Activated CD4-positive, alpha-beta T cell treated with anti-CD3 and anti-CD28 coated beads, Interleukin-2, amount 50 U/mL, for 4 hours (primary cell): ENCODE measurements at regions not wholly inside any gene's neighbourhood (a gene's known extent, or its start where the extent isn't known, plus 50 kb on each side); places are given as distances from the start of the nearest gene placed in this dataset.

Experiments
- DNase-seq, 2 experiments: peaks; one replicate each; pipeline ENCODE4 v3.0.0-alpha.2; 2020

DNA sequence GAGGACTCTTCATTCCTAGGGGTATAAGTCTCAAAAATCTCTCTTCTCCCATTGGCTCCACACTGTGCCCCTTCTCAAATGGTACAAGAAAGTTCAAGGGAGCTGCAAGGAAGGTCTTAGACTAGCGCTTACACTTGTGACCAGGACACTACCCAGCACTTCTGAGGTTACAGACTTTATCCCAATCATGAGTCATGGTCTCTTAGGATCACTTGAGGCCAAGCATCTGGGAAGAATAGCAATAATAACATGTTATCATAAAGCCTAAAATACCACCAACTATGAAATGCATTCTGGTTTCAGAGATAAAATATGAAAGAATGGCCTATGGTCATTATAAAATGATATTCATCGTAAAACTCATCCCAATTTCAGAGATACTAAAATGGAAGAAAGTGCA lies 309.9 kb upstream of the PKDCC start:
- DNase-seq, result no peak

DNA sequence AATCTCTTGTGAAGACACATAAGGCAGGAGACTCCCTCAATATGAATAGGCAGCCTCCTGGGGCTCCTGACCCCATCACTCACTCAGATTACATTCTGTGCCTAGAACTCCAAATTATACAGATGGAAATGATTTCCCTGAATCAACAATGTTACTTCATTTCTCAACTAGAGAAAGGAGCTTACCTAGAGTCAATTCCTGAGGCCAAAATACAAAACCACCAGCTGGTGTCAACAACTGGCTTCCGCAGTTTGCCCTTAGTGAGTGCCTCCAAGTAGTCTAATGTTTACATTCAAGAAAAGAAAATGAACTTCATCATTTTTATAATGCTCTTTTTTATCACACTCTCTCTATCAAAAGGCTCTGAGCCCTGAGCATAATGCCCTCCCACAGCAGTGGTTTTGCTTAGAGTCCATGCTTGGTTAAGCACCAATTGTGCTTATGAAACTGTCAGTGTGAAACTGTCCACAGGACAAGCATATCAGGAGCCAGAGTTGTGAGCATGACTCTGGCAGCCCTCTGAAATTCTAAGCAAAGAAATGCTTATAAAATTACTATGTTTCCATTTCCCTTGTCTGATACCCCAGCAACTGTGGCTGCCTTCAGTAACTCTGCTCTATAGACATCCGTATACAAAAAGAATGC lies 305.7 kb upstream of the PKDCC start:
- no peak for DNase-seq

- DNase-seq, result no peak
Observed at GRCh38 chr2:41743324-41743723, 304.5 kb upstream of the PKDCC start.

DNA sequence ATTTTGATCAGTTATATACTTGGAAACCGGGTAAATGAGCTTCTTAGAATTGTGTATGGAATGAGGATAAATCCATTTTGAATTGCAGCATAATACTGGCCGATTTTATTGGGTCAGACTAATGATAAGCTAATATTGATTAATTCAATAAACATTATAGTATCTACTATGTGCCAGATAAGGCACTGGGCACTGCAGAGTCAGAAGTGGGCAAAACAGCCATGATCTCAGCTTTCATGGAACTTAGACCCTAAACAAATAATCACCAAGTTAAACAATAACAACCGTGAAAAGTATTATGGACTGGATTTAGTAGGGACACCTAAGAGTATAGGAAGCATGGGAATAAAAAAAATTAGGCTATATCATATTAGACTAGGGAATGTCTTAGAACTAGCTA lies 297.0 kb upstream of the PKDCC start:
- DNase-seq, result no peak

DNA sequence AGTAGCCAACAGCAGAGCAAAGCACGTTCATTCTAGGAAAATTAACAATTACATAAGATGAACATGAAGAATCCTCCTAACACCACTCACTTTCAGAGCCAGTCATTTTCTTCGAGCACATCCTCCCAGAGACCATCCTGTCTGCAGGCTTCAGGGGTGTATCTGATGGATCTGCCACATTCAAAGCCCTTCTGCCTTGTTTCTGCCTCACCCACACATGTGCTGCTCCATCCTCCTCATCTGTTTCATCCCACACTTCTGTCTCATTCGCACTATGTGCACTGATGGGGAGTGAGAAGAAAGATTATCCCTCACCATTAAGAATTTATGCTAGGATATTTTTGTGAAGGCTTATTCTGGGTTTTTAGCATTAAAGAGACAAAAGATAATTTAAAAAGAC lies 287.9 kb upstream of the PKDCC start:
- no peak for DNase-seq

DNA sequence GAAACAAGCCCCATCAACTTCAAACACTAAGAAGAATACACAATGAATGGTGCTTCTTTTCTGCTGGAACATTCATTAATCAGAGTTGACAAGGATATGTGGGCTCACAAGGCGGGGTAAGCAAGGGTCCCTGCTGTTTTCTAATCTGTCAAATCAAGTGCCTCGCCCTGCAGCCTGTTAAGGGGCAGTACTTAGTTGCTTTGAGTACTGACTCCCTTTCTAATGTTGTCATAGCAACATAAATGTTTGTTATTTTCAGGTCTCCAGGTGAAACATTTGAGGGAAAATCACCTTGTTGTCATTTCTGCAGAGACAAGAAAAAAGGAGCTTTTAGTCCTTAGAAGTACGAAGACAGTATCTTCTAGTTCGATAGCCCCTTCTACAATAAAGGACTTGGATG lies 284.7 kb upstream of the PKDCC start:
- no peak for DNase-seq

DNA sequence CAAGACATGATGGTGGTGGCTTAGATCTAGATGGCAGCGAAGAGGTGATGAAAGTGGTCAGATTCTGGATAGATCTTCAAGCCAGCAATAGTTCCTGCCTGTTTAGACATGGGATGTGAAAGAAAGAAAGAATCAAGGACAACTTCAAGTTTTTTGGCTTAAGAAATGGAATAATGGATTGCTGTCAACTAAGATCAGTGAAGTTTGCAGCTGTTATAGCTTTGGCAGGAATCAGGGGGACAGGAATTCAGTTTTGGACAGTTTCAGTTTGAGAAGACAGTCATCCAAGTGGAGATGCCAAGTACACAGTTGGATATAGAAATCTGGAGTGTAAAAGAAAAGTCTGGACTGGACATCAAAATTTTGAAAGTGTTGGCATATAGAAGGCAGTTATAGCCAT lies 283.7 kb upstream of the PKDCC start:
- DNase-seq, result no peak

DNA sequence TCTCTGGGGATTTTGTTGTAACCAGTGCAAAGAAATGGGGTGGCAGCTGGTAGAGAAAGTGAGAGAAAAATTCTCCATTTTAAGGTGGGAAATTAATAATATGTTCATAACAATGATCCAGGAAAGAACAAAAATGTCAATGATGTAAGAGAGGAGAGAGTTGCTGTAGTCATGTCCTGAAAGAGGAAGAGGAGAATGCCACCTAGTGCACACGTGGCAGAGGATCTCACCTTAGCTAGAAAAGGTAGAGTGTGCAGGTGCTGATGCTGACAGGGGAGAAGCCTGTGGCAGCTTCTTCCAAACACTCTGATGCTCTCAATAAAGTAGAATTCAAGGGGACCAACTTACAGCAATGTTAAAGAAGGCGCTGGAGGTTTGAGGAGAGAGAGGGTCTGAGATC lies 282.9 kb upstream of the PKDCC start:
- DNase-seq, result no peak

DNA sequence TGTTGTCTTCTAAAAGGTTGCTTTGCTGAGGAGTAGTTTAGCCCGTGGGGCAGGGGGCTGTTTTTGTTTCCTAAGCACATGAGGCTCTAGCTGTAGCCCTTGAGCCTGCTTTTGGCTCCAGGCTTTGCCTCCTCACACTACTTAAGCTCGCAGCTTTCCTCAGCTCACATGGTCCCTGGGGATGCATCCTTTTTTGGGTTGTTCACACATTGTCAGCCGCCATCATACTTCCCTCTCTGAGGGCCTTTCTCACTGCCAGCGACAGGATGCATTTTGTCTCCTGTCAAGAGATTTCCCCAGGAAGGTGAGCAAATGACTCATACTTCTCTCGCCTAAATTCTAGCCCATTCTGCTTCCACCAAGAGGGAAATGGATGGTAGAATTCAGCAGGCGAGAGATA lies 279.5 kb upstream of the PKDCC start:
- DNase-seq, result no peak

DNA sequence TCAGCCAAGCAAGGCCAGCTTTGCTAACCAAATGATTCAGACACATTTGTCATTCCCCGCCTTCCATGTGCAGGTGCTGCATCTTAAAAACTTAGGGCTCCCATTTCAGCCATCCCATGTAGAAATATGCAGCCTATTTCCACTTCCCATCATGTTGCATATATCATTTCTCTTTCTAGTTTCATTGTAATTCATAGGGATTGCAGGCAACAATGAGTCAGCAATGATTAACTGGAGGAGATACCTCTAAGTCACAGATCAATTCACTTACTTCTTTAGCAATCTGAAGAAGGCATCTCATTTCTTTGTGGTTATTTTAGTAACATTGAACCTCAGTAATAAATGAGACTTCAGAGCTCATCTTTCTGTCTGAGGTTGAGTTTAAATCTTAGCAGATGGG lies 276.1 kb upstream of the PKDCC start:
- DNase-seq, result no peak

DNA sequence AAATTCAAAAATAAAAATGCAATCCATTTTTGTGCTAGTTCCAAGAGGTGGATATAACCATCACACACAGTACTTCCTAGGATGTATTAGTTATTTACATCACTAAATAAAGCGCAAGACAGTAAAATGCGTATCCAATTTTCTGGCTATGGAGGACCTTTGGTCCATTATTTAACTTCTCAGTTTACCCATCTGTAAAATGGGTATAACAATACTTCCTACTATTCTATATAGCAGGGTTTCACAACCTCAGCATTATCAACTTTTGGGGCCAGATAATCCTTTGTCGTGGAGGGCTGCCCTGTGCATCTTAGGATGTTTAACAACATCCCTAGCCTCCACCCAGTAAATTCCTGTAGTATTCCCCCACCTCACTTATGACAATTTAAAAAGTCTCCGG lies 275.1 kb upstream of the PKDCC start:
- DNase-seq, result no peak

- DNase-seq, result no peak
Observed at GRCh38 chr2:41774011-41774605, 273.7 kb upstream of the PKDCC start.

DNA sequence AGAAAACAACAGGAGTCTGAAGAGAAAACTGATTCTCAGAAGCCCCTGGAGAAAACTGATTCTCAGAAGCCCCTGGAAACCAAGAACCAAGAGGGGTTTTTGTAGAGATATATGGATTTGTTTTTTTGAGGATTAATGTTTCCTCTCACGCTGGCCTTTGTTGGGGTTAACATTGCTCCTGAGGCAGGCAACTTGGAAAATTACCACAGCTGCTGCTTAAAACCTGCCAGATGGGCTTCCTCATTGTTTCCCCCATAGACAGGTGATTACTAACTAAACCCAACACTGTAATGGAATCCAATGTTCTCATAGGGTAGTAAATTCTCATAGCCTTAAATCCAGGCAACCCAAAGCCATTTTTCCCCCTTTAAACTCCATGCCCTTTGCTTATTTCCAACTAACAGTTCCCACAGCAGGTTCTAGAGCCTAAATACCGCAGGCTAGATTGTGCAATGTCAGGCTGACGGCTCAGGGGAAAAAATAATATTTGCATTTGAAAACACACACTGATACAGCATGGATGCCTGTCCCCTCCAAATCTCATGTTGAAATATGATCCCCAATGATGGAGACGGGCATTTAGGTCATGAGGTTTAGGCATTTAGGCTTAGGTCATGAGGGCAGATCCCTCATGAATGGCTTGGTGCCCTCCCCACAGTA lies 272.3 kb upstream of the PKDCC start:
- no peak for DNase-seq

DNA sequence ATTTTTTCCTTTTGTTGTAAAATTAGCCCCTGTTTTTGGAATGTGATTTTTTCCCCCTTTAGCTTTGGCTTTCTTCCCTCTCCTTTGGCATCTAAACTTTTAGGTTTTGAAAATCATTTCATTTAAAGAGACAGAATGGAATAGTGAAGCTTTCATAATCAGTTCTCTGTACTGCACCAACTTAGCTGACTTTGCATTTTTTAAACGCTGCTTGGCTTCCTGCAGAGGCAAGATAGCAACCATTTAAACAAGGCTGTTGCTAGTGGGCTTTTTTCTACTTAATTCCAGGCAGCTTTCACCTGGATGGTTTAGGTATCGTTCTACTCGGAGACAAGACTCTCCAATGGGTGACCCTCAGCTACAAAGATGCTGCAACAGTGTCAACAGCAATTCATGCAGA lies 267.9 kb upstream of the PKDCC start:
- DNase-seq, result no peak

- peak in 1 of 2 experiments; percentile 1 for DNase-seq
Observed at GRCh38 chr2:41782306-41783158, 265.3 kb upstream of the PKDCC start.

GRCh38 chr2:41784496-41784895 lies 263.3 kb upstream of the PKDCC start:
- DNase-seq, result no peak

DNA sequence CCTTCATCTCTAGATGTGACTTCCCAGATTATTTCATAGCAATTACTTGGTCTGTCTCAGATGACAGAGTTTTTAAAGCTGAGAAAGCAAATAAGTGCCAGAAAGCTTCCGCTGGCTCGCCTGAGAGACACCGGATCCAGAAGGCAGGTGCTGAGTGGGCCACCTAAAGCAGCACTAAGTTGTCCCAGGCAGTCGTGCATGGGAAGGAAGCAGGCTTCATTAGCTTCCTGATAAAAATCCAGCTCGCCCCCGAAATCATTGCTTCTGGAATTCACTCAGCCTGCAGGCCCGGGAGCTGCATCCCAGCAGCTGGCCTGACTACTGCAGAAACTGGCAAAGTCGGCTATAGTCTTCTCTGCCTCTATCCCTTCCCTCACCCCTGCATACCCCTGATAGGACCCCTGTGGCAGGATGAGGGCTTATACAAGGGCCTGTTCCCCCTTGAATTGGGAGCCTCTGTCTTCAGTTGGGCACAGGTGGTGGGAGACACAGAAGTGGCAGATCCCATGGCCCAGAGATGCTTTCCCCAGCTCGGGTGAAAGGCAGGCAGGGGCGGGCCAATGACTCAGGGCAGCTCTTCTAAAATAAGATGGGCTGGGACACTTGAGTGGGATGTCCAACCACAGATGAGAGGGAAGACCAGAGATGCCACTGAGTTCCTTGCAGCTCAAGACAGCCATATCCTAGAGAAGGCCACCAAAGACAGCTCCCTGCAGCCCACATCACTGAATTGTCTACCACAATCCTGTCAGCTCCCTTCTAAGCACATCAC lies 262.4 kb upstream of the PKDCC start:
- no peak for DNase-seq

- DNase-seq, result no peak
Observed at GRCh38 chr2:41791523-41791922, 256.3 kb upstream of the PKDCC start.

- no peak for DNase-seq
Observed at GRCh38 chr2:41803361-41803760, 244.5 kb upstream of the PKDCC start.

DNA sequence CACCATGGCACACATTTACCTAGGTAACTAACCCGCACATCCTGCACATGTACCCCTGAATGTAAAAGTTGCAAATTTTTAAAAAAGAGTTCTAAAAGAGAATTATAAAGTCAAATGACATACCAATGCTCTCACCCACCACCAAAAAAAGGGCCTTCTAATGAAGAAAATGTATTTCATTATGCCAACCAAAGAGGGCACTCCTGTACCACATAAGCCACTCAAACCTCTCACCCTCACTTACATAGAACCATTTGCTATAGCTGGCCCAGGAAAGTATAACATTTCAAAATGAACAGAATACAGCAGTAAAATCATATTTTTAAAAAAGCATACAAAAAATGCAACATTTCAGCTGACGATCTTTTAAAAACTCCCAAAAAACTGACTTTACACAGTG lies 241.5 kb upstream of the PKDCC start:
- DNase-seq, result no peak

- no peak for DNase-seq
Observed at GRCh38 chr2:41821167-41821566, 226.7 kb upstream of the PKDCC start.

- DNase-seq, result no peak
Observed at GRCh38 chr2:41826921-41827320, 220.9 kb upstream of the PKDCC start.
